Stomach (tissue), 4 donors: ENCODE measurements at regions not wholly inside any gene's neighbourhood (a gene's known extent, or its start where the extent isn't known, plus 50 kb on each side); places are given as distances from the start of the nearest gene placed in this dataset.

Experiments used
- CTCF ChIP-seq, 7 experiments: fragments of 450-650 bp in 4 of 7; fragments of 200-600 bp in 3 of 7; sonication (generic) in 3 of 7; IDR thresholded peaks; one replicate each; pipeline ENCODE4 v1.5.1; 2016 to 2019; ENCODE audit warnings: antibody characterized with exemption in 7 of 7, control low read depth in 2 of 7, mild to moderate bottlenecking in 1 of 7
- EP300 ChIP-seq: sonication (generic); formaldehyde crosslinking; IDR thresholded peaks from one replicate; pipeline ENCODE4 v1.6.1; 2017; ENCODE audit warnings: antibody characterized with exemption

DNA sequence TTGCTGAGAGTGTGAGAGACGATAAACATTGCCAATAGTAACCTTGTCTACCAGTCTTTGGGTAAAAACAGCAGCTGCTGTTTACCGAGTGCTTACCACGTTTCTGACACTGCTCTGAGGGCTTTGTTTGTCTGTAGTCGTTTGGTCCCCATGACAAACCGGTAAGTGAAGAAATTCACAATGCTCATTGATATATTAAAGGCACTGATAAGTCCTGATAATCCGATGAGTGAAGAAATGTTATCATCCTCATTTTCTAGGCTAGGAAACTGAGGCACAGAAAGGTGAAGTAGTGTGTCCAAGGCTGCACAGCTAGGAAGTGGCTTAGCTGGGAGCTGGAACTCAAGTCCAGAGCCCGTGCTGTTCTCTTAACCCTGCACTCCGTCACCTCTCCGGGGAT is 138.6 kb downstream of the SCARB1 start:
- TF ChIP-seq CTCF (IDR thresholded peaks at IDR 0.05), result no peak
- no peak for TF ChIP-seq EP300
